Hematopoietic multipotent progenitor cell (in vitro differentiated cells): ENCODE measurements at regions not wholly inside any gene's neighbourhood (a gene's known extent, or its start where the extent isn't known, plus 50 kb on each side); places are given as distances from the start of the nearest gene placed in this dataset.

Source experiments
- DNase-seq, 3 donors: peaks; one replicate each; pipeline ENCODE4 v3.0.0-alpha.2; 2011 to 2015; ENCODE audit warnings: low read depth in 2 of 3, low spot score in 2 of 3

- DNase-seq: no peak
These were observed 236.4 kb downstream of the CASP12 start for GRCh38 chr11:104661901-104662300.

- DNase-seq: peak in 2 of 3 donors; percentile 3 to 23
These were observed 236.8 kb downstream of the CASP12 start for GRCh38 chr11:104661471-104661870.

GRCh38 chr11:104658177-104658576, 240.1 kb downstream of the CASP12 start:
- DNase-seq: no peak

GRCh38 chr11:104657083-104657482, 241.2 kb downstream of the CASP12 start:
- DNase-seq: no peak

GRCh38 chr11:104655066-104655465, 243.2 kb downstream of the CASP12 start:
- DNase-seq: no peak

- DNase-seq: no peak
These were observed 244.0 kb downstream of the CASP12 start for GRCh38 chr11:104654181-104654813.

GRCh38 chr11:104653407-104653806, 244.9 kb downstream of the CASP12 start:
- peak in 2 of 3 donors; percentile 17 to 57 for DNase-seq

- no peak for DNase-seq
These were observed 245.3 kb downstream of the CASP12 start for GRCh38 chr11:104652996-104653395.

GRCh38 chr11:104650234-104650633, 248.0 kb downstream of the CASP12 start:
- DNase-seq: peak in 2 of 3 donors; percentile 25 to 31

GRCh38 chr11:104649002-104649401, 249.3 kb downstream of the CASP12 start:
- DNase-seq: peak in 1 of 3 donors; percentile 11

- DNase-seq: no peak
These were observed 252.7 kb downstream of the CASP12 start for GRCh38 chr11:104645261-104646222.

- no peak for DNase-seq
These were observed 260.5 kb downstream of the CASP12 start for GRCh38 chr11:104637662-104638170.

GRCh38 chr11:104633226-104633625, 265.0 kb downstream of the CASP12 start:
- no peak for DNase-seq

- no peak for DNase-seq
These were observed 267.9 kb downstream of the CASP12 start for GRCh38 chr11:104630352-104630751.

GRCh38 chr11:104625246-104625645, 273.0 kb downstream of the CASP12 start:
- DNase-seq: no peak

- DNase-seq: no peak
These were observed 274.2 kb downstream of the CASP12 start for GRCh38 chr11:104624021-104624420.

- no peak for DNase-seq
These were observed 274.7 kb downstream of the CASP12 start for GRCh38 chr11:104623518-104623917.

GRCh38 chr11:104620991-104621390, 277.3 kb downstream of the CASP12 start:
- no peak for DNase-seq

- no peak for DNase-seq
These were observed 278.5 kb downstream of the CASP12 start for GRCh38 chr11:104619751-104620150.

GRCh38 chr11:104618954-104619353, 279.3 kb downstream of the CASP12 start:
- DNase-seq: no peak

GRCh38 chr11:104614961-104615360, 283.3 kb downstream of the CASP12 start:
- DNase-seq: no peak
